GM19438 (cell line): ENCODE measurements at regions not wholly inside any gene's neighbourhood (a gene's known extent, or its start where the extent isn't known, plus 50 kb on each side); places are given as distances from the start of the nearest gene placed in this dataset.
"Not testable (repeated sequence)": the region's sequence is repeated elsewhere in the genome, so short reads cannot be mapped to it uniquely, and the experiment has no call there.

Experiments
- ATAC-seq: cut with Tn5 transposase; IDR thresholded peaks from one replicate; pipeline ENCODE4 v1.9.1; 2021; ENCODE audit warnings: low read depth; ENCODE audit not compliant: unreplicated experiment

DNA sequence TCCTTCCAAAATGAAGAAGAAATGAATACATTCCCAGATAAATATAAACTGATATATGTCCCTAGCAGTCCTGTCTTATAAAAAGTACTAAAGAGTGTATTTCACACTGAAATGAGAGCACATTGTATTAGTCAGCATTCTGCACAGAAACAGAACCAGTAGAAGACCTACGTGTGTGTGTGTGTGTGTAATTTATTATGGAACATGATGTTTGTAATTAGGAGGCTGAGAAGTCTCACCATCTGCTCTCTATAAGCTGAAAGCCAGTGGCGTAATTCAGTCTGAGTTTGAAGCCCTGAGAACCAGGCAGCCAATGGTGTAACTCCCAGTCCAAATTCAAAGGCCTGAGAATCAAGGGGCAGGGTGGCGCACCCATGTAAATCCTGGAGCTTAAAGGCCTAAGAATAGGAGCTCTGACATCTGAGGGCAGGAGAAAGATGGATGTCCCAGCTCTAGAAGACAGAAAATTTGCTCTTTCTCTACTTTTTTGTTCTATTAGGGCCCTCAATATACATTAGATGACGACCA lies 146.5 kb upstream of the LYPLAL1 start:
- ATAC-seq: no peak

DNA sequence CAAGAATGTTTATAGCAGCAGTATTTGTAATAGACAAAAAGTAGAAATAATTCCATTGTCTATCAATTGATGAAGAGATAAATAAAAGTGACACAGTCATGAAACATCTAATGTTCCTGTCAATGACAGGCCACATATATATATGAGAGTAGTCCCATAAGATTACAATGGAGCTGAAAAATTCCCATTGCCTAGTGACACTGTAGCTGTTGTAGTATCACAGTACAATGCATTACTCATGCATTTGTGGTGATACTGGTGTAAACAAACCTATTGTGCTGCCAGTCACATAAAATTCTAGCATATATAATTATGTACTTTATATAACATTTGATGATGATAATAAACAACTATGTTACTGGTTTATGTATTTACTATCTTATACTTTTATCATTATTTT lies 141.9 kb upstream of the LYPLAL1 start:
- ATAC-seq: no peak

DNA sequence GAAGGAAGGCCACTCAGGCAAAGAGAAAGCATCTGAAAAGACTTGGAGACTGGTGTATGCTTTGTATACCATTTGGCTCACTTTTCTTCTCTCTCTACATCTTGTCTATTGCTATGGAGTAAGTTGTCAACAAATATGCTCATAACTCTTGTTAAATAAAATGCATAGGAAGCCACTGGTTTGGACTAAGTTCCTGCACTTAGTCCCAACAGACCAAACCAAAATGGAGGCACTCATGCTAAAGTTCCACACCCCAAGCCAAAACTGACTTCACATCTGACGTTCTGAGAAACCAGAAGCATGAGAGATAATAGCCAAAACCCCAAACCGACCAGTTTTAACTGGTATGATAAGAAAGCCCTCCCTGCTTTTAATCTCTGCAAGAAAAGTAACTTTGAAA lies 135.3 kb upstream of the LYPLAL1 start:
- ATAC-seq: no peak

DNA sequence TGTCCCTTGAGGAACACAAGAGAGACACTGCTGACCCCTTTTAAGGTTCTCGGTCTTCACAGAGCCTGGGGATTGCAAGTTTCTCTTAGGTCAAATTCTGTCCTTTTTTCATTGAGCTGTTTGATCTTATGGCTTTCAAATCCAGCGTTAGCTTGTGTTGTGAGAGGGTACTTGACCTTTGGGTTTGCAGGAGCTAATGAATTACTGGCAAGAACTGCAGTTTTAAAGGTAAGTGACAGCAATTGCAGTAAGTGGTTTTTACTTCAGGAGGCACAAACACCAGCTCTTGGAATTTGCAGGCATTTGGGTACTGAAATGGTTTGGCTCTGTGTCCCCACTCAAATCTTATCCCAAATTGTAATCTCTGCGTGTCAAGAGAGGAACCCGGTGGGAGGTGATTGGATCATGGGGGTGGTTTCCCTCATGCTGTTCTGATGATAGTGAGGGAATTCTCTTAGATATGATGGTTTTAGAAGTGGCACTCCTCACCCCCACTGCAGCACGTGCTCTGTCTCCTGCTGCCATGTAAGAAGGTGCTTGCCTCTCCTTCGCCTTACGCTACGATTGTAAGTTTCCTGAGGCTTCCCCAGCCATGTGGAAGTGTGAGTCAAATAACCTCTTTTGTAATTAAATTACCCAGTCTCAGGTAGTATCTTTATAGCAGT lies 134.5 kb upstream of the LYPLAL1 start:
- ATAC-seq: no peak

DNA sequence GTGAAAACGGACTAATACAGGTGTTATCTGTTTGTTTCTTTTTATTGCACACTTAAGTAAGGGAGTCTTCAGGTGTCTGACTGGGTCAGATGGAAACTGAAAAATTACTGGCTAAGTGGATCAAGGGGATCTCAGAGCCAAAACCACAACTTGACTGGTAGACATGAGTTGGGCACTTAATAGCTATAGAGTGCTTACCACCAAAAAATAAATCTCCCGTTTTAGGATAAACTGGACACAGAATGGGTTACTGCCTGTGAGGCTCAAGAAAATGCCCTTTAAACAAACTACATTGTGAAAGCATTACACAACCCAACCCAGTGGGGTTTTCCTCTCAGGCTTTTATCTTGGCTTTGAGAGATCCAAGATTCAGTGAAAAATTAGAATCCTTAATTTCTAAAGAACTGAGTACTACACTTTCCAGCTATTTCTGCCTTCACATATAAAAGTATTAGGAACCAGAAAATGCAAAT lies 134.0 kb upstream of the LYPLAL1 start:
- no peak for ATAC-seq

DNA sequence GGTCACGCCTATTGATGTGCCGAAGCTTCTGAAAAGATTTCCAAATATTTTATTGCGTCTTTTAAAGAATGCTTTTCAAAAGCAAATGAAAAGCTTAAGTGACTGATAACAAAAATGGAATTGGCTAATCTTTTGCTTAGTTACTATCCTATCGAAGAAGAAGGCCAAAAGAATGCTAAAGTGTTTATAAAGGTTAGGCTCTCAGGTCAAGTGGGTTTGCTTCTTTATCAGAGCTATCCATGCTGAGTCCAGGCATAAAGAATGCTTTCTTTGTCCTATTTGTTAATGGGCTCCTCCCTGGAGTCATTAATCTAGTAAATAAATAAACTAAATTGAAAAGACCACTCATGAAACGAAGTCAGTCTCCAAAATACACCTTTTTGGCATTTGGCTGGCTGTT lies 133.4 kb upstream of the LYPLAL1 start:
- no peak for ATAC-seq

DNA sequence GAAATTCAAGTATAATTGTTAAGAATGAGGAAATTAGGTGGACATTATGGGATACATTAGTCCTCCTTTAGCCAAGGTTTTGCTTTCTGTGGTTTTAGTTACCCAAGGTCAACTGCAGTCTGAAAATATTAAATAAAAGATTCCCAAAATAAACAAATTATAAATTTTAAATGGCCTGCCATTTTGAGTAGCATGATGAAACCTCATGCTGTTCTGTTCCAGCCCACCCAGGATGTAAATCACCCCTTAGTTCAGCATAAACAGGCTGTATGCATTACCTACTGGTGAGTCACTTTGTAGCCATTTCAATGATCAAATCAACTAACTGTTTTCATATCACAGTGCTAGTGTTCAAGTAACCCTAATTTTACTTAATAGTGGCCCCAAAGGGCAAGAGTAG lies 132.5 kb upstream of the LYPLAL1 start:
- no peak for ATAC-seq

DNA sequence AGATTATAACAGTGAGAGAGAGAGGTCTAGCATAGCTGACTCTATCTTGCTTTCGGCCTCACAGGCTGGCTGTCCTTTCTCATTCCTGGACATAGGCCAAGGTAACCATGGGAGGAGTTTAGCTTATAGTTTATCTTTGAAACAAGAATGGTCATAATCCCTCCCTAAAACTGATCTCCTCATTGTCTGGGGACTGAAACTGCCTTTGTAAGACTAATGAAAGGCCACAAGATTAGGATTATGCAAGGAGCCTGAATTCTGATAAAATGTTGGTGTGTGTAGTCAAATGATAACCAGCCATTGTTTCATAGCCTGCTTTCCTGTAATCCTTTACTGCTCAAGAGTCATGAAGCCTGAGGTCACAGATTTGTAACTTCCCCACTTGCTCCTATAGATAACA lies 131.9 kb upstream of the LYPLAL1 start:
- no peak for ATAC-seq

DNA sequence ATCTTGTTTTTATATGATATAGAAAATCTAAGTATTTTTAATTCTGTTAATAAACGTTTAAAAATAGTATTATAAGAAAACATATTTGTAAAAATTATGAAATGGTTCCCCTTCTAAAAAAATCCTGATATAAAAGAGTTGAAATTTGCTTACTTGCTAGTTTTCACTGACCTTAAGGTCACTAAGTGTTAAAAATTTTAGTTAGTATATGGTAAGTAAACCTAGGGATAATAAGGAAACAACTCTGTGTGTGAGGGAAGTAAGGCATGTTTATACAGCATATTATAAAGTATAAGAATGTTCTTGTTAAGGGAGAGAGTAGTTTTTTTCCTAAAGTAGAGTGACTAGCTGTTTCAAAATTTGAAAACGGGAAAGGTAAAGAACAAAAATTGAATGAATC lies 130.9 kb upstream of the LYPLAL1 start:
- no peak for ATAC-seq

DNA sequence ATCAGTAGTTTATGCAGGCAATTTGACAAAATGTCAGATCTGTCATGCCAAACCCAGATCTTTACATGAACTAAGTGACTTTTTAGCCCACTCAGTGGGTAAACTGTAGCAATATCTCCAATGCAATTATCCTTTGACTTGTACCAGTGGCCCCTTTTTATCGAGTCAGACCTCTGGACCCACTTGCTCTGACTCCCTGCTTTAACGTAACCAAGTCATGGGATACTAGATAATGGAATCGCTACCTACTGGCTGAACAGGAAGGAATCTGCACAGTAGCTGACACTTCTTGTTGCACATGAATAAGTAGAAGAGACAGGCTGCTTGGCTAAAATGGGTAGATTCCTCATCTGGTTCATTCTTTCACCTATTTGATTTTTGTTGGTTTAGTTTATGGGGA lies 128.4 kb upstream of the LYPLAL1 start:
- no peak for ATAC-seq

DNA sequence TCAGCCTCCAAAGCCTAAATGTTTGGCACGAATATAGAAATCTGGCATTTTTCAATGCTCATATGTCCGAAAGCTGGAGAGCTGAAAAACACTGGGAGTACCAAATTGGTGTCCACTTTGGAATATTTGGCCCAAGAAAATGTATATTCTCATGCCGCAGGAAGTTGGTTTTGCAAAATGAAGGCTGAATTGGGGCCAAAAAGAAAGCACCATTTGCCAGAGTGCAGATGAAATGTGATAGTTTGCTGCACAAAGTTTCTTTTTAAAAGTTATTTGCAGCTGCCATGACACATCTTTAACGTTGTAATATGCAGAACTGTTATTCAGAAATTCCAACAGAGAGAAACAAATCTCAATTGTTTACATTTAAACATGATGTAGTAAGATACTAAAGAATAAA lies 124.2 kb upstream of the LYPLAL1 start:
- ATAC-seq: no peak

DNA sequence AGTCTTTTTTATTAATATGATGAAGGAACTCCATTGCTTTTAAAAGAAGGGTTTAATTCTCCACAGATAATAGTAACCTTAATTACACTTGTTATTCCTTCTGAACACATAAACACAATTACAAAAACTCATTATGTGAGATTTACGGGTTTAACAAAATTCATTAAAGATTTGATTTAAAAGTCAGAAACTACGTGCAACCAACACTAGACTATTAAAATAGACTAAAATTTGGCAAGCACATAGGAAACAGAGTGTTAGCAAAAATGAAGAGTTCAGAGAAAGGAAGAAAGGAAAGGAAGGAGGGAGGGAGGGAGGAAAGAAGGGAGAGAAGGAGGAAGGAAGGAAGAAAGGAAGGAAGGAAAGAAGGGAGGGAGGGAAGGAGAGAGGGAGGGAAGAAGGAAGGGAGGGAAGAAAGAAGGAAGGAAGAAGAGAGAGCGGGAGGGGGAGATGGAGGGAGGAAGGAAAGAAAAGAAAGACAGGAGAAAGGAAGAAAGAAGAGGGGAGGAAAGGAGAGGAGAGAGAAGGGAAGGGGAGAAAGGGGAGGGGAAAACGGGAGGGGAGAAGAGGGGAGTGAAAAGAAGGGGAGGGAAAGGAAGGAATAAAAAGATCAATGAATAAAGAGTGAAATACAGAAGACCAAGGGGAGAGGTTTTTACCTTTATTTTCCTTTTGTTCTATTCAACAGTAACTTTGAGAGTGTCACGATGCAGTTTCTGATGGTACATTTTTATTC lies 123.4 kb upstream of the LYPLAL1 start:
- no peak for ATAC-seq

DNA sequence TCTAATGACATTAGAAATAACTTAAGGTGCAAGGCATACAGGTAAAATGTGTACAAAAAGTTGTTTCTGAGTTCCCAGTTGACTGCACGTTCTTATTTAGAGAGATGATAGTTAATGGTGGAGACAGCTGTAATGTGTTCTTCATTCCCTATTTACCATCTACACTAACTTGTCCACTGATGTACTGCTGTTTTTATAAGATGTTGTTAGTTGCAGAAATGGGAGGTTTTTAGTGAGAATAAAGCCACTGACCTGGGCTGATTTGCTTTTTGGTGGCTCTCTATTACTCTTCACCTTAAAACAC lies 122.9 kb upstream of the LYPLAL1 start:
- ATAC-seq: no peak

DNA sequence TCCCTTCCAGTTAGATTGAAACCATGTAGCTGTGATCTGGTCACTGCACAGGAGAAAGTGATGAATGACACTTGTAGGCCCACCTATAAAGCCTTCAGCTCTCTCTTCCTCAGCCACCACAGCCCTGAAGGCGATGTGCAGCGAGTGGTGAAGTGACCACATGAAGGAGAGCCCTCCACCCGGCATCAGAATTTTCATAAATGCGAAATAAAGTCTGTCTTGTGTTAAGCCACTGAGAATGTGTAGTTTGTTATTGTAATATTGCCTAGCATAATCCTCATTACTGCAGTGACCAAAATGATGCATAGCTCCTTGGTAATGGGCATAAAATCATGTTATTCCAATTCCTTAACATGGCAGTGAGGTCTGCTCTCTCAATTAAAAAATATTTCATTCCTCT lies 122.1 kb upstream of the LYPLAL1 start:
- no peak for ATAC-seq

DNA sequence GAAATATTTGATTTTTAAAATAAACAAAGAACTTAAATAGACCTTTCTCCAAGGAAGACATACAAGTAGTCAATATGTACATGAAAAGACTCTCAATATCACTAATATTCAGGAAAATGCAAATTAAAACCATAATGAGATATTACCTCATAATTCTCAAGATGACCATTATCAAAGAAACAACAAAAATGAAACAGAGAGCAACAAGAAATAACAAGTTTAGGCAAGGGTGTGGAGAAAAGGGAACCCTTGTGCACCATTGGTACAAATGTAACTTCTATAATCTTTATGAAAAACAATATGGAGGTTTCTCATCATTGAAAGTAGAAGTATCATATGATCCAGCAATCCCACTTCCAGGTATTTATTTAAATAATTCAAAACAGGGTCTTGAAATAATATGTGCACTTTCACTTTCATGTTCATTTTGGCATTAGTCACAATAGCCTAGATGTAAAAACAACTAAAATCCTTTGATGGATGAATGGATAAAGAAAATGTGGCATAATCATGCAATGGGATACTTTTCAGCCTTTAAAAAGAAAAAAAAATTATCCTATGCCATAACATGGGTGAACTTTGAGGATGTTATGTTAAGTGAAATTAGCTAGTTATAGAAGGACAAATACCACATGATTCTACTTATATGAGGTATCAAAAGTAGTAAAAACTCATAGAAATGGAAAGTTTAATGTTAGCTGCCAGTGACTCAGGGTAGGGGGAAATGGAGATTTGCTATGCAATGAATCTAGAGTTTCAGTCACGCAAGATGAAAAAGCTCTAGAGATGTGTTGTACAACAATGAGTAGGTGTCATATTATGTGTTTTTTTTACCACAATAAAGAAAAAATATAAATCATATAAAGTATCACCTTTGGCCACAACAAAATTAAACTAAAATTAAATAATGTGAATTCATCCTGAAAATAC lies 114.5 kb upstream of the LYPLAL1 start:
- ATAC-seq: no peak

DNA sequence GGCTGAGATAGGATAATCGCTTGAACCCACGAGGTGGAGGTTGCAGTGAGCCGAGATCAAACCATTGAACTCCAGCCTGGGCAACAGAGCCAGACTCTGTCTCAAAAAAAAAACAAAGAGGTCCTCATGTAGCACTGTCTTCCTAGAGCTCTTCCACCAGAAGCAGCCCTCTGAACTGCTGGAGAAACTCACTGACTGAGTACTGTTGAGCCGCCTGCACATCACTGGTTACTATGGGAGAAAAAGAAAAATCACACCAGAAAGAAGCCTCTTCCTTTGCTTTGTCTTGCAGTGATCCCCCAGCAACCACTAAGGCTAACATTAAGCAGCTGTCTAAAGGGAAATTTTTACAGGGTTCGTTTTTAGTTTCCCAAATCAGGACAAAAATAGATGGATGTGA lies 112.9 kb upstream of the LYPLAL1 start:
- ATAC-seq: no peak

DNA sequence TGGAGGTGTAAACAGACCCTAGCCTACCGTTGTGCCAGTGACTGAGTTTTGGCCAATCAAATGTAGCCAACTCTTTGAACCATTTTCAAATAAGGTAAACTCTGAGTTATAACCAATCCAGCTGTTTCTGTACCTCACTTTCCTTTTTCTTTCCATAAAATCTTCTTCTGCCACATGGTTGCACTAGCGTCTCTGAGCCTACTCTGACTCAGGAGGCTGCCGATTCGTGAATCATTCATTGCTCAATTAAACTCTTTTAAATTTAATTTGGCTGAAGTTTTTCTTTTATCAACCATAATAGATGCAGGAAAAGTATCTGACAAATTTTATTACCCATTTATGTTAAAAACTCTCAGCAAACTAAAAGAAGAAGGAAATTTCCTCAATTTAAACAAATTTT lies 111.5 kb upstream of the LYPLAL1 start:
- no peak for ATAC-seq

DNA sequence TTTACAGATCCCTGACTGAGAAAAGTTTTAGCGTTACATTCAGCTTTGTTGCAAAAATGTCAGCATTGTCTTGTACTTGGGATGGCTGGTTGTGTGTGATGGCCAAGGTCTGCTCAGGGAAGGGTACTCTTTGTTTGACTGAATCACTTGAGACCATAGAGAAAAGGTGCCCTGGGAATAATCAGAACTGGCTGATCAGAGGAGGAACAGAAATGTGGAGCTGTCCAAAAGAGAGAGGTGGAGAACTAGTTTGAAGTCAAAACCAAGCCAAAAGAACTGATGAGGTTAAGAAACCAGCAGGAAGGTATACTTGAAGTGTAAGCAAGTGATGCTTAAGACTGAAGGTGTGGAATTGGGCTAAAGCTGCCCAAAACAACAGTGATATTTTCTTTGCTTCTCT lies 107.6 kb upstream of the LYPLAL1 start:
- ATAC-seq: no peak

DNA sequence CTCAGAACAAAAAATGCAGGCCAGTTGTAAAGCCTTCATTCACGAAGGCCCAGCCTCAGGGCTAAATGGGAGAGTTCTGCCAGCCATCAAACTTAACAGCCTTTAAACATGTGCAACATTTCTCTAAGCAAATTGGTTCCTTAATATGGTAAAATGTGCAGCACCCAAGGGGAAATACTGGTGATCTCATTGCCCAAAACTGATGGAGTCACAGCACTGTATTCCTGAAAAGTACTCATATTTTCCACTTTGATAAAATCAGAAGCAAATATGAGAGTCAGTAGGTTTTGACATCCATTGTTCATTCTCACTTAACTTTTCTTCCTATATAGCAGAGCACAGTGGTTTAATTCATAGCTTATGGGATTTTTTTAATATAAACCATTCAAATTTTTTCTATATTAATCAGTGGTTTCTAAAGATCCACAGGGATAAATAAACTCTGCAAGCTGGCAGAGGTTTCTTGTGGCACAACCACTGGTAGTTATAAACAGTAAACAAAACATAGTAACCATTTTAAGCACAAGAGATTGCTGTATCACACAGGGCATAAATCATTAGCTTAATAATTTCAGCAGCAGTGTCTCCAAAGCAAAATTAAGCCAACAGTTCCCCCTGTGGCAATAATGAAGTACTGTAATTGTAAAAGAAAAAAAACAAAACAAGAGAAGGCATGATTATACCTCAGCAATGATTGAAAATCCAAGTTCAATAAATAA lies 106.9 kb upstream of the LYPLAL1 start:
- no peak for ATAC-seq

DNA sequence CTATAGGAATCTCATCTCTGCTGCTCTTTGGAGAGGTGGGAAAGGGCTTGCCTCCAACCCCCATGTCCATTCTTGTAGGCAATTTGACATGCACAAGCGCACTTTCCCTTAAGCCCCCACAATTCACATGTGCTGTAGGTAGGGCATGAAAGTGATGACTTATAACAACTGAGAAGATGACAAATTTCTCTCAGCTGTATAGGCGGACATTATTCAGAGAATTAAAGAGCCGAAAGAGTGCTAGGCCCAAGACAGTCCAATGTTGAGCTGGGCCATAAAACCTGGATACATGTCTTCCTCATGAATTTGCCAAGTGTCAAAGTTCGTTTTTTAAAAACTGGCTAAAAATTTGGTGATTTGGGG lies 106.3 kb upstream of the LYPLAL1 start:
- no peak for ATAC-seq

DNA sequence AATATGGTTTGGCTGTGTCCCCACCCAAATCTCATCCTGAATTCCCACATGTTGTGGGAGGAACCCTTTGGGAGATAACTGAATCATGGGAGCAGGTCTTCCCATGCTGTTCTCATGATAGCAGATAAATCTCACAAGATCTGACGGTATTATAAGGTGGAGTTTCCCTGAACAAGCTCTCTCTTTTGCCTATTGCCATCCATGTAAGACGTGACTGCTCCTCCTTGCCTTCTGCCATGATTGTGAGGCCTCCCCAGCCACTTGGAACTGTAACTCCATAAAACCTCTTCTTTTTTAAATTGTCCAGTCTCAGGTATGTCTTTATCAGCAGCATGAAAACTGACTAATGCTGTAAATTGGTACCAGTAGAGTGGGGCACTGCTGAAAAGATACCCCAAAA lies 103.3 kb upstream of the LYPLAL1 start:
- not testable (repeated sequence) for ATAC-seq
